HFFc6 (cell line): ENCODE measurements at regions not wholly inside any gene's neighbourhood (a gene's known extent, or its start where the extent isn't known, plus 50 kb on each side); places are given as distances from the start of the nearest gene placed in this dataset.
A peak's percentile ranks its signal among the peaks of the same experiment; 100 is the strongest.

Source experiments
- DNase-seq: peaks from one replicate; pipeline ENCODE4 v3.0.0-alpha.2; 2018
- H3K27ac Mint-ChIP-seq: 2 replicates; pipeline ENCODE4 v1.8.0; 2020; ENCODE audit warnings: mild to moderate bottlenecking, mixed read lengths
- H3K27me3 Mint-ChIP-seq: 2 replicates; pipeline ENCODE4 v1.8.0; 2021; ENCODE audit warnings: mild to moderate bottlenecking, moderate library complexity, mixed read lengths; ENCODE audit not compliant: insufficient read depth
- H3K36me3 Mint-ChIP-seq: 2 replicates; pipeline ENCODE4 v1.8.0; 2021; ENCODE audit warnings: low read depth, mixed read lengths
- H3K4me1 Mint-ChIP-seq: 2 replicates; pipeline ENCODE4 v1.8.0; 2020; ENCODE audit warnings: low read depth, mixed read lengths
- H3K4me3 Mint-ChIP-seq: 2 replicates; pipeline ENCODE4 v1.8.0; 2020; ENCODE audit warnings: mild to moderate bottlenecking, moderate library complexity, mixed read lengths
- H3K9me3 Mint-ChIP-seq: 2 replicates; pipeline ENCODE4 v1.8.0; 2020; ENCODE audit warnings: mild to moderate bottlenecking, mixed read lengths
- TF ChIP-seq, protein P1 (sequence below): fragments of 200-600 bp; sonication (generic); IDR thresholded peaks from 2 replicates; pipeline ENCODE4 v1.5.0; 2021; ENCODE audit warnings: antibody characterized with exemption, mild to moderate bottlenecking

DNA sequence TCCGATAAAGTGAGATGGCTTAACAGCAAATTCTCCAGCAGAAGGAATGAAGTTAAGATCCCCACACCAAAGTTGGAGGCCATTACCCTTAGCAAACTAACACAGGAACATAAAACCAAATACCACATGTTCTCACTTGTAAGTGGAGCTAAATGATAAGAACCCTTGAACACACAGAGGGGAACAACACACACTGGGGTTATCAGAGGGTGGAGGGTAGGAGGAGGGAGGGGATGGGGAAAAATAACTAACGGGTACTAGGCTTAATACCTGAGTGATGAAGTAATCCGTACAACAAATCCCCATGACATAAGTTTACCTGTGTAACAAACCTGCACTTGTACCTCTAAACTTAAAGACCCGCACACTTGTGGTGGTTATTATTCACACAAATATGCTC is 240.4 kb upstream of the NAV3 start:
- no peak overlapping the region for H3K27ac Mint-ChIP-seq
- no peaks in the 10 kb centered on the region; the same call in 1 of the 2 replicates for H3K27me3 Mint-ChIP-seq
- TF ChIP-seq, protein P1, sequence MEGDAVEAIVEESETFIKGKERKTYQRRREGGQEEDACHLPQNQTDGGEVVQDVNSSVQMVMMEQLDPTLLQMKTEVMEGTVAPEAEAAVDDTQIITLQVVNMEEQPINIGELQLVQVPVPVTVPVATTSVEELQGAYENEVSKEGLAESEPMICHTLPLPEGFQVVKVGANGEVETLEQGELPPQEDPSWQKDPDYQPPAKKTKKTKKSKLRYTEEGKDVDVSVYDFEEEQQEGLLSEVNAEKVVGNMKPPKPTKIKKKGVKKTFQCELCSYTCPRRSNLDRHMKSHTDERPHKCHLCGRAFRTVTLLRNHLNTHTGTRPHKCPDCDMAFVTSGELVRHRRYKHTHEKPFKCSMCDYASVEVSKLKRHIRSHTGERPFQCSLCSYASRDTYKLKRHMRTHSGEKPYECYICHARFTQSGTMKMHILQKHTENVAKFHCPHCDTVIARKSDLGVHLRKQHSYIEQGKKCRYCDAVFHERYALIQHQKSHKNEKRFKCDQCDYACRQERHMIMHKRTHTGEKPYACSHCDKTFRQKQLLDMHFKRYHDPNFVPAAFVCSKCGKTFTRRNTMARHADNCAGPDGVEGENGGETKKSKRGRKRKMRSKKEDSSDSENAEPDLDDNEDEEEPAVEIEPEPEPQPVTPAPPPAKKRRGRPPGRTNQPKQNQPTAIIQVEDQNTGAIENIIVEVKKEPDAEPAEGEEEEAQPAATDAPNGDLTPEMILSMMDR, result no peak
- H3K4me3 Mint-ChIP-seq, result no peak overlapping the region
- H3K4me1 Mint-ChIP-seq, result peaks cover 6% of the 10 kb centered on the region; the same call in 1 of the 2 replicates
- no peaks in the 10 kb centered on the region for H3K9me3 Mint-ChIP-seq
- DNase-seq, result no peak
- no peaks in the 10 kb centered on the region for H3K36me3 Mint-ChIP-seq

DNA sequence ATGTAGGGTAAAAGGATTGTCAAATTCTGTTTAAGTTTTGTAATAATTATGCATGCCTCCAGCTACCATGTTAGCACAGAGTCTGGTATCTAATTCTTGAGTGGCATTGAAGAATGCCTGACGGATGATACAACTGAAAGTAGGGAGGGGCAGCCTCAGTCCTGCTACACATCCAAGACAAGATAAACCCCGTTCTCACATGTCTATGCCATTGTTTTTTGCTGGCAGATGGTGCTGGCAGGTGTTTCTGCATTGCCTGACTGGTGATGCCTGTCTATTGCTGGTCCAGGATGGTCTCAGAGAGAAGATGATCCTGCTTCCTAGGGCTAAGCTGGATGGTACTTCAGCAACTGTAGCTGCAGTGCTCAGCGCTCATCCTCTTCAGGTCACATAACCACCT is 245.8 kb upstream of the NAV3 start:
- H3K27ac Mint-ChIP-seq, result no peak overlapping the region
- no peaks in the 10 kb centered on the region for H3K36me3 Mint-ChIP-seq
- H3K4me1 Mint-ChIP-seq, result peaks cover 7% of the 10 kb centered on the region; the same call in 1 of the 2 replicates
- H3K9me3 Mint-ChIP-seq, result no peaks in the 10 kb centered on the region
- no peak overlapping the region for H3K4me3 Mint-ChIP-seq
- TF ChIP-seq, protein P1, result no peak
- DNase-seq, result no peak
- H3K27me3 Mint-ChIP-seq, result no peaks in the 10 kb centered on the region; the same call in 1 of the 2 replicates

DNA sequence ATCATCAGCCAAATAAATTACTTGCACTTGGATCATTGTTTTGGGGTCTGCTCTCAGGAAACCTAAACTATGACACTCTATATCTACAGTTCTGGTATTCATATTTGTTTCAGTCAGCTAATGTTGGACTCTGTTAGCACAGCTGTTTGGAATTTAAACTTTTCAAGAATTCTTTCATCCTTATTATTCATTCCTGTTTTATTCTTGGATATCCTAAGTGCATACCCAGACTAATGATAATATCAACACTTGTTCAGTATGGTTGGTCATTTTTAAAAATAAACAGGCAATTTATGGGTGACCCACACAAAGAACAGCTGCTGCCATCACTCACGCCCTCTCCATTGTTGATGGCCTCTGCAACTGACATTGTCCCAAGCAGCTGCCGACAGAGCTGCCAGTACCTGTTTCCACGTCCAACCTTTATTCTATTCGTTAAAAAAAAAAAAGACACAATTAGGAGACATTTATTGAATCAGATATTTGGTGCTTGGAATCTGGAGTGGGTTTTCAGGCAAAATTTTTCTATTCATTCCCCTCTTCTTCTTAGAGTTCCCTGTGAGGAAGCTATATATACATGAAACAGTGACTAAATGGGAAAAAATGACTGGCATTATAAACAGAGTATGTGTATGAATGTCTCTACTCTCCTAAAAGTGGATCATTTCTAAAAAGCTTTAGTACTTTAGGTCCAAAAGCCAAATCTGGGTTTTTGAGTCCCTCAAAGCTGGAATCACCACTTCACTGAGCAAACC is 252.1 kb upstream of the NAV3 start:
- H3K4me1 Mint-ChIP-seq, result peaks cover 38% of the 10 kb centered on the region

DNA sequence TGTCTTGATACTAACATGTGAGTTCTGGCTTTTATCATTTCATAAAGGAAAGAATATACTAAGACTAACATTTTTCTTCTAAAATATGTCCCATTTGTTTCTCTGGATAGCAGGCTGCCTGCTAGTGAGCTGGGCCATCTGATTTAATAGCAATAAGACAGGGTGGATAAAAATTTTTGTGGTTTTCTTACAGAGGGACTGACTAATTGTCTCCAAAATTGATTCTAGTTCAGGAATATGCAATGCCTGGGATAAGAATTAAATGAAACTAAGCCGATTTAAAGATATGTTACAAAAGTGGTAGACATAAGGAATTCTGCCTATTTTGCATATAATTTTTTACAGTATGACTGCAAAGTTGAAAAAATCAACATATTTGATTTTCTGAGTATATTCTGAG is 252.9 kb upstream of the NAV3 start:
- Mint-ChIP-seq H3K4me1 (peaks cover 38% of the 10 kb centered on the region), H3K27me3 (no peaks in the 10 kb centered on the region), H3K9me3 (no peaks in the 10 kb centered on the region), H3K27ac (no peak overlapping the region; the same call in 1 of the 2 replicates), H3K36me3 (no peaks in the 10 kb centered on the region), H3K4me3 (peak overlapping the region; percentile 40; the same call in 1 of the 2 replicates)
- peak; percentile 22 for DNase-seq
- TF ChIP-seq, protein P1, result no peak

More for the DNA sequence above, 252.1 kb upstream of the NAV3 start:
- peak overlapping the region; percentile 5 for H3K27ac Mint-ChIP-seq
- peak overlapping the region; percentile 40; the same call in 1 of the 2 replicates for H3K4me3 Mint-ChIP-seq
- H3K9me3 Mint-ChIP-seq, result no peaks in the 10 kb centered on the region
- H3K36me3 Mint-ChIP-seq, result no peaks in the 10 kb centered on the region
- H3K27me3 Mint-ChIP-seq, result no peaks in the 10 kb centered on the region
- TF ChIP-seq, protein P1, result no peak
- DNase-seq, result peak; percentile 5

DNA sequence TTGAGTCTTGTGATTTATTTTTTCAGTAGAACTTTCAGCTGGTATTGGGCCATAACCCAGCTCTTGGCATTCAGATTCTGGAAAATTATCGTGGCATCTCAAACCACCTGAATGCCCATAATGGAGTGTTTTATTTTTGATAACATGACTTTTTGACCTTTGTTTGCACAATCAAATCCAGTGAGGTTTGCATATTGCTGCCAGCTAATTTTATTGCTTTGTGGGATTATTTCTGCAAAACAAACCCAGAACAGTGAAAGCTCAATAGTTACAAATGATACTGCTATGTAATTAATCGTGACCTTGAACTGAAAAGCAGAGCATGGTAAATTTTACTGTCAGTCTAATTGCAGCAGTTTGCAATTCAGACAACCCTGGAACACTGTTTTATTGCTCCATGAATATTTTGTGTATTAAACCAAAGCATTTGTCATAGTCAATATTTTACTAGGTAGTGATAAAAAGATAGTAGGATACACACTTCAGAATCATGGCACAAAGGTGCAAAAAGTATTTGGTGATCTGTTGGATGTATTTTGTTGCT is 255.2 kb upstream of the NAV3 start:
- Mint-ChIP-seq H3K27me3 (no peaks in the 10 kb centered on the region), H3K27ac (no peak overlapping the region), H3K9me3 (no peaks in the 10 kb centered on the region), H3K4me1 (peaks cover 37% of the 10 kb centered on the region), H3K4me3 (no peak overlapping the region), H3K36me3 (no peaks in the 10 kb centered on the region)
- TF ChIP-seq, protein P1, result no peak
- DNase-seq, result no peak
